ENCODE measurements at regions not wholly inside any gene's neighbourhood (a gene's known extent, or its start where the extent isn't known, plus 50 kb on each side); places are given as distances from the start of the nearest gene placed in this dataset.

GRCh38 chr3:963255-963654 is 129.6 kb upstream of the CNTN6 start:
- no peak for DNase-seq

GRCh38 chr3:963755-964154 is 129.1 kb upstream of the CNTN6 start:
- DNase-seq, result no peak

- no peak for DNase-seq
Observed at GRCh38 chr3:965826-966225, 127.0 kb upstream of the CNTN6 start.

GRCh38 chr3:966341-966740 is 126.5 kb upstream of the CNTN6 start:
- no peak for DNase-seq

GRCh38 chr3:973340-973739 is 119.5 kb upstream of the CNTN6 start:
- DNase-seq, result no peak

- DNase-seq, result no peak
Observed at GRCh38 chr3:976006-976405, 116.8 kb upstream of the CNTN6 start.

- no peak for DNase-seq
Observed at GRCh38 chr3:981156-981555, 111.7 kb upstream of the CNTN6 start.

- DNase-seq, result no peak
Observed at GRCh38 chr3:988785-989184, 104.0 kb upstream of the CNTN6 start.

GRCh38 chr3:992871-993270 is 100.0 kb upstream of the CNTN6 start:
- no peak for DNase-seq

- DNase-seq, result no peak
Observed at GRCh38 chr3:1002010-1002409, 90.8 kb upstream of the CNTN6 start.

GRCh38 chr3:1007866-1008265 is 85.0 kb upstream of the CNTN6 start:
- DNase-seq, result no peak

- no peak for DNase-seq
Observed at GRCh38 chr3:1010228-1010627, 82.6 kb upstream of the CNTN6 start.

GRCh38 chr3:1015826-1016225 is 77.0 kb upstream of the CNTN6 start:
- DNase-seq, result no peak

- no peak for DNase-seq
Observed at GRCh38 chr3:1017870-1018269, 75.0 kb upstream of the CNTN6 start.

GRCh38 chr3:1019157-1019556 is 73.7 kb upstream of the CNTN6 start:
- DNase-seq, result no peak

- DNase-seq, result no peak
Observed at GRCh38 chr3:1026395-1026794, 66.4 kb upstream of the CNTN6 start.

GRCh38 chr3:1036207-1036826 is 56.5 kb upstream of the CNTN6 start:
- DNase-seq, result no peak

- no peak for DNase-seq
Observed at GRCh38 chr3:1037631-1038030, 55.2 kb upstream of the CNTN6 start.
